Left ventricle myocardium inferior (tissue), 1 donor: ENCODE measurements at regions not wholly inside any gene's neighbourhood (a gene's known extent, or its start where the extent isn't known, plus 50 kb on each side); places are given as distances from the start of the nearest gene placed in this dataset.

ENCODE experiments used
- DNase-seq: peaks from one replicate; pipeline ENCODE4 v3.0.0-alpha.2; 2020
- H3K27ac ChIP-seq: fragments of 200-600 bp; replicated peaks from 2 replicates; pipeline ENCODE4 v1.8.0; 2021
- H3K27me3 ChIP-seq: fragments of 200-600 bp; 2 replicates; pipeline ENCODE4 v1.8.0; 2021; ENCODE audit warnings: low read depth
- H3K36me3 ChIP-seq: fragments of 200-600 bp; 2 replicates; pipeline ENCODE4 v1.8.0; 2021
- H3K4me1 ChIP-seq: fragments of 200-600 bp; 2 replicates; pipeline ENCODE4 v1.8.0; 2021
- H3K4me3 ChIP-seq: fragments of 200-600 bp; 2 replicates; pipeline ENCODE4 v1.8.0; 2021; ENCODE audit warnings: mild to moderate bottlenecking, moderate library complexity
- H3K9me3 ChIP-seq: fragments of 200-600 bp; replicated peaks from 2 replicates; pipeline ENCODE4 v1.8.0; 2021
- CTCF ChIP-seq: fragments of 200-600 bp; IDR thresholded peaks from 2 replicates; pipeline ENCODE4 v1.8.0; 2021; ENCODE audit warnings: antibody characterized with exemption, mild to moderate bottlenecking, borderline replicate concordance
- intact Hi-C: fragments of 100-400 bp; cut with micrococcal nuclease; formaldehyde crosslinking; loops from one replicate; pipeline ENCODE4 v1.11.0; 2022
- donor health status: DM: no; HTN: yes; CAD: no; lungs with severe emphysema.

GRCh38 chr13:44170731-44171130, 202.9 kb upstream of the SERP2 start:
- intact Hi-C loops: no loop called here
- H3K4me3 ChIP-seq: no peak overlapping the region
- no peak for DNase-seq
- no peaks in the 10 kb centered on the region for H3K9me3 ChIP-seq
- H3K27ac ChIP-seq: no peak overlapping the region
- H3K4me1 ChIP-seq: peaks cover 18% of the 10 kb centered on the region
- H3K36me3 ChIP-seq: no peaks in the 10 kb centered on the region
- no peak for TF ChIP-seq CTCF
- H3K27me3 ChIP-seq: no peaks in the 10 kb centered on the region

GRCh38 chr13:44171156-44171555, 202.5 kb upstream of the SERP2 start:
- Histone ChIP-seq H3K27me3 (no peaks in the 10 kb centered on the region), H3K4me1 (peaks cover 19% of the 10 kb centered on the region), H3K27ac (no peak overlapping the region), H3K9me3 (no peaks in the 10 kb centered on the region), H3K4me3 (no peak overlapping the region), H3K36me3 (no peaks in the 10 kb centered on the region)
- TF ChIP-seq CTCF: no peak
- DNase-seq: no peak
- intact Hi-C loops: no loop called here

- no peak for DNase-seq
- TF ChIP-seq CTCF: no peak
- intact Hi-C loops: no loop called here
- H3K36me3 ChIP-seq: no peaks in the 10 kb centered on the region
- H3K4me1 ChIP-seq: peaks cover 19% of the 10 kb centered on the region
- H3K4me3 ChIP-seq: no peak overlapping the region
- H3K27ac ChIP-seq: no peak overlapping the region
- H3K27me3 ChIP-seq: no peaks in the 10 kb centered on the region
- no peaks in the 10 kb centered on the region for H3K9me3 ChIP-seq
Measured at GRCh38 chr13:44171861-44172260, 201.8 kb upstream of the SERP2 start.

- no peaks in the 10 kb centered on the region for H3K27me3 ChIP-seq
- DNase-seq: no peak
- intact Hi-C loops: no loop called here
- H3K4me1 ChIP-seq: peaks cover 19% of the 10 kb centered on the region
- no peaks in the 10 kb centered on the region for H3K9me3 ChIP-seq
- H3K4me3 ChIP-seq: no peak overlapping the region
- H3K36me3 ChIP-seq: no peaks in the 10 kb centered on the region
- H3K27ac ChIP-seq: no peak overlapping the region
- no peak for TF ChIP-seq CTCF
Measured at GRCh38 chr13:44172281-44172810, 201.3 kb upstream of the SERP2 start.

GRCh38 chr13:44174769-44175425, 198.7 kb upstream of the SERP2 start:
- no peak for DNase-seq
- Histone ChIP-seq H3K9me3 (no peaks in the 10 kb centered on the region), H3K4me3 (no peak overlapping the region), H3K36me3 (no peaks in the 10 kb centered on the region), H3K27ac (peak overlapping the region; percentile 66), H3K4me1 (peaks cover 19% of the 10 kb centered on the region), H3K27me3 (no peaks in the 10 kb centered on the region)
- no peak for TF ChIP-seq CTCF
- intact Hi-C loops: no loop called here
